Ecto neural progenitor cell (in vitro differentiated cells): ENCODE measurements at regions not wholly inside any gene's neighbourhood (a gene's known extent, or its start where the extent isn't known, plus 50 kb on each side); places are given as distances from the start of the nearest gene placed in this dataset.
A peak's percentile ranks its signal among the peaks of the same experiment; 100 is the strongest.
"Not testable (repeated sequence)": the region's sequence is repeated elsewhere in the genome, so short reads cannot be mapped to it uniquely, and the experiment has no call there.

ENCODE experiments used
- DNase-seq: peaks from one replicate; pipeline ENCODE4 v3.0.0-alpha.2; 2018; ENCODE audit warnings: low spot score

DNA sequence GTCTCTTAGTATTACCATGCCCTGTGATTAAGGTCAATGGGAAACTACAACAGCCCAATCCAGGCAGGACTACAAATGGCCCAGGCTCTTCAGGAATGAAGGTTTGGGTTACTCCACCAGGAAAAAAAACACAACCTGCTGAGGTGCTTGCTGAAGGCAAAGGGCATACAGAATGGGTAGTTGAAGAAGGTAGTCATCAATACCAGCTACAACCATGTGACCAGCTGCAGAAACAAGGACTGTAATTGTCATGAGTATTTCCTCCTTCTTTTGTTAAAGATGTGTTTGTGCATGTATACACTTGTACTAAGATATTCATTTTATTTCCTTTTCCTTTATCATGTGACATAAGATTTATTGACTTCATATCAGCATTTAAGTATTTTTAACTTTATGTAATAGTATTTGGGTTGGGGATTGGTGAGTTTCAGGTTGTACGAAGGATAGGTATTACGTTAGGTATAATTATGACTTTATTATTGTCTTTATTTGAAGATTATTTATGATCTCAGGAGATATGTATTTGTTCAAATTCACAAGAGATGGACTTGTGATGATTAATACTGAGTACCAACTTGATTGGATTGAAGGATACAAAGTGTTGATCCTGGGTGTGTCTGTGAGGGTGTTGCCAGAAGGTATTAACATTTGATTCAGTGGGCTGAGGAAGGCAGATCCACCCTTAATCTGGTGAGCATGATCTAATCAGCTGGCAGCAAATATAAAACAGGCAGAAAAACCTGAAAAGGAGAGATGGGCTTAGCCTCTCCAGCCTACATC lies 256.0 kb upstream of the ATXN7L3B start:
- DNase-seq: not testable (repeated sequence)

DNA sequence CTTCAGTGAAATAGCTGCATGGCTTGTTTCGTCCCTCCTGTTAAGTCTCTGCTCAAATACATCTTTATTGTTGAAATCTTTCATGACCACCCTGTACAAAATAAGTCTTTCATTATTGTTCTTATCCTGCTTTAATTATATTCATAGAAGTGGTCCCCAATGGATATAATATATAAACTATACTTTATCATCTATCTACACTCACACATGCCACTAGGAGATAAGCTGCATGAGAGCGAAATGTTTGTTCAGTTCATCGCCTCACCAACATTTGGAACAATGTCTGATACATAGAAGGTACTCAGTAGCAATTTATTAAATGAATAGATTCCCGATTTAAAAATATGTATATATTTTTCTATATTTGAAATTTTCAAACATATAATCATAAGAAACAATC lies 254.0 kb upstream of the ATXN7L3B start:
- no peak for DNase-seq

- DNase-seq: no peak
These were observed 251.9 kb upstream of the ATXN7L3B start for GRCh38 chr12:74285773-74286172.

GRCh38 chr12:74286254-74286653 lies 251.4 kb upstream of the ATXN7L3B start:
- no peak for DNase-seq

- no peak for DNase-seq
These were observed 245.1 kb upstream of the ATXN7L3B start for GRCh38 chr12:74292351-74293194.

DNA sequence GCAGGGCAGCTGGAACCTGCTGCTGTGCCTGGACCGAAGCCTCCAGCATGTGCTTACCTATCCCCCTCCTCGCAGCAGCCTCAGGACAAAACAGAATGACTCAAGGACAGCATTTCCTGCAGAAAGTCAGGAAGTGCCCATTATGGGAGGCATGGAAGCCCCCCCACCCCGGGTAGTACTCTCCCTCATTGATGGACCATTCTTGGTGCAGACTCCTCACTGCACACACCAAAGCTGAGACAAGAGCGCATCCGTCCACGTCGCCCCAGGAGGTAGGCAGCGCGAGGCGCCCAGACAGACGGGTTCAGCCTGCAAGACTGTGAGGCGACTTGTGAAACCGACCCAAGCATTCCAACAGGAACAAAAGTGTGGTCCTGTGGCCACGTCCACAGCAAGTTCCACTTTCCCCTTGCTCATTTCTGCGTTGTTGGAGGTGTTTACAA lies 243.9 kb upstream of the ATXN7L3B start:
- no peak for DNase-seq

GRCh38 chr12:74317078-74317601 lies 220.5 kb upstream of the ATXN7L3B start:
- peak; percentile 55 for DNase-seq

GRCh38 chr12:74317741-74318140 lies 219.9 kb upstream of the ATXN7L3B start:
- no peak for DNase-seq

DNA sequence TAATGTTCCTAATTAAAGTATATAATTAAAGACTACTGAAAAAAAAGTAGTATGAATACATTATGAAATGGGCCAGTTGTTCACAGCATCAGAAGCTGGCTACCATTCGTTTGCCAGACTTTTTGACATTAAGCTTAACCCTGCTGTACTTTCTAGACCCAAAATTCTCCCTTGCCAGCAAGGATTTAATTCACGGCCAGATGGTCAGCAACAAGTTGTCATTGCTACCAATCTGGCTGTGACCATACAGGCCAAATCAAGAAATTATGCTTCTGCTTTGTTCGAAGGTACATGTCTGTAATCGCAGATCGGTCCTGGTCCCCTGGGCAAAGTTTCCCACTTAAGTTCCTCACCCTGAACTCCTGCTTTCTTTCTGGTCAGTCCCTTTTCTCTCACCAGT lies 217.7 kb upstream of the ATXN7L3B start:
- DNase-seq: no peak

DNA sequence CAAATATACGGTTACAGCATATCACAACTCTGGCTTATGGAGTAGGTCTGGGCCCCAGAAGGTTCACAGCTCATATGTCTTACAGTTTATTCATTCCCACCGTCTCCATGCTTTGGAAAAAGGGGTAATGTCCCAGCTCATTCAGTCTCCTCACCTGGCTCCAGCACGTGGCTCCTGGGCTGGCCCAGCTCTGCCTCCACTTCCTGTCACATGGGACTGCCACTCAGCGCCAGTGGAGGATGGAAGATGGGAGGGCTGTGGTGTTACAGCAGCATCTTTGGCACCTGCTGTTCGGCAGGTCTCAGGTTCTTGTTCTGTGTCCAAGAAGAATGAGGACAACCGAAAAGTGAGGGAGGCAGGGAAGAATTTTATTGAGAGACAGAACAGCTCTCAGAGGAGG lies 216.3 kb upstream of the ATXN7L3B start:
- no peak for DNase-seq

DNA sequence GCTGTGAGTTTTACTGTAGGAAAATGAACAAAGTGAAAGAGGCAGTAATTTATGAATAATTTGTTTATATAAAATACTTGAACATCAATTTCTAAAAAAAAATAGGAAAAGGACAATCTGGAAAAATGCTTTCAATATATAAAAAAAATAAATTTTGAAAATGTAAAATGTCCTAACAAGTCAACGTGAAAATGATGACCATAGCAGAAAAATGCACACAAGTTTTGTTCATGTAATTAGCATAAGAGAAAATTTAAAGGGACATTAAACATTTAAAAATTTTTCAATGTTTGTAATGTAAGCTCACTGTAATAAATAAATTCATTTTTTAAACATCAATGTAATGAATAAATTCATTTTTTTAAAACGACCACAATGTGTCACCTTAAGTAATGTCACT lies 214.8 kb upstream of the ATXN7L3B start:
- DNase-seq: no peak

GRCh38 chr12:74328623-74329022 lies 209.0 kb upstream of the ATXN7L3B start:
- no peak for DNase-seq

DNA sequence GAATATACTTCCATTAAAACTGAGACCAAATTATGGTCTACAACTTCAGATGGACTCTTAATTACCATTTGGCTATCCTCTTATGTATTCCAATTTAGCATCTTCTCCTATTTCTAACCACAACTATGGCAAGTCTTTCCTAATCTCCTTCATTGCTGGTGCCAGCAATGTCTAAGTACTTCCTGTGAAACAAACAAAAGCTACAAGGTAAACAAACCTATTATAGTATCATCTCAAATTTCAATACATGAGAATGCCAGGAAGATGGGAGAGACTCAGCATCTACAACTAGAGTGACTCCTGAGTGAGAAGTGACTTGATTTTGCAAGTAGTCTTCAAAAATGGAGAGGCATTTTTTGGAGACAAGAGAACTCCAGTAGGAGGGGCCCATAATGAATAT lies 202.9 kb upstream of the ATXN7L3B start:
- DNase-seq: no peak

DNA sequence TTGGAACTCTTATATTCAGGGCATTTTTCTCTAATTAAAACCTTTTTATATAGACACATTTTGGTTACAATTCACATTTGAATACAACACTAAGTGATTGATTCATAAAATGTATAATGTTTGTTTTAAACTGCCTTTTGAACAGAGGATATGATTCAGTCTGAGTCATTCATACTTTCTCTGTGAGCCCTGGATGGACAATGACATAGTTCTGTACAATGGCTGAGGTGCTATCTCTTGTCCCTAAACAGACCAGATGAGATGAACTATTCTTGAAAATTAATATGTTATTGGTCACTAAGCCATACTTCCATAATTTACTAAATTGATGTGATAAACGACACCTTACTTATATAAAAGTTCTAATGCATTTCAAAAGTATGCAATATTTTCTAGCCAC lies 199.7 kb upstream of the ATXN7L3B start:
- no peak for DNase-seq

DNA sequence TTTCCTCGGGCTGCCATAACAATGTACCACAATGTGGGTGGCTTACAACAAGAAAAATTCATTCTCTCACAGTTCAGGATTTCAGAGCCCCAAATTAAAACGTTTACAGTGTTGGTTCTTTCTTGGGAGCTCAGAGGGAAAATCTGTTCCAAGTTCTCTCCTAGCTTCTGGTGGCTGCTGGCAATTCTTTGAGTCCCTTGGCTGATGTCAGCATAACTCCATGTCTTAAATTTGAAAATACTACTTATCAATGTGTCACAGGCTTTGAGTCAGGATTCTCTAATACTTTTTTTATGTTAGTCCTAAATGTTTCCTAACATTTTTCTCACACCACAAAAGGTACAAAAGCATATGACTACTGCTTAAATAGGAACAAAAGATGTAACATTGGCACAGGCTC lies 198.4 kb upstream of the ATXN7L3B start:
- DNase-seq: no peak

DNA sequence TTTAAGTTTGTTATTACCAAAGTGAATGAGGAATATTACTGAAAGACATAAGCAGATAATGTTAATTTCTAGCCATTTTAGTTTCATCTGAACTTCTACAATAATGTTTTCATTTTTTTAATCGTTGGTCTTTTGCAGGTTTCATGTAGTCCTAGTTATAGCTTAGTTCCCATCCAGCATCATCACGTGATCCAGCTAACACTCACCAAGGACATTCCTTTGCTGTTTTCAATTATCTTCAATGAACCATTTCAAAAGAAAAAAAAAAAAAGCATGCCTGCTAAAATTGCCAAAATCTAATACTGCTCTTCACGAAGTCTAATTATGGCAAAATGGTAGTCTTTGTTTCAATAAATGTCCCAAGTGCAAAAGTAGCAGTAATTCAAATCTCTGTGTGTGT lies 187.7 kb upstream of the ATXN7L3B start:
- DNase-seq: no peak

- no peak for DNase-seq
These were observed 172.3 kb upstream of the ATXN7L3B start for GRCh38 chr12:74365178-74365964.

GRCh38 chr12:74370608-74371216 lies 166.9 kb upstream of the ATXN7L3B start:
- DNase-seq: no peak

DNA sequence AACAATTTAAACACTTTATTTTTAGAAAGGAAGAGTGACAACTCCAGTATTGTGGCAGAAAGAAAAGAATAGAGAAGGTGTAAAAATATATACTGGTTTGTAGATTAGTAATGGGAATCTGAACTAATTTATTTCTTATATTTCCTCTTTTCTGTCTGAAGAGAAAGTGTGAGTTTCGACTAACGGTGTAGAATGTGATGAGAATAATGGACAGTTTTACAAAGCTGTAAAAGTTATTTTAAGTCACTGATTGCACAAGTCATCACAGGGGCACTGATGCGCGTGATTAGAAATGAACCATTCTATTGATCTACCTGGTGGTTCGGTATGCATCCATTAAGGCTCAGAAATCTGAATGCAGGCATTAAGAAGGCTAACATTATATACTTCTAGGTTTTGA lies 158.5 kb upstream of the ATXN7L3B start:
- no peak for DNase-seq

GRCh38 chr12:74381958-74382357 lies 155.7 kb upstream of the ATXN7L3B start:
- no peak for DNase-seq

GRCh38 chr12:74382983-74383382 lies 154.7 kb upstream of the ATXN7L3B start:
- DNase-seq: no peak

- no peak for DNase-seq
These were observed 146.4 kb upstream of the ATXN7L3B start for GRCh38 chr12:74391283-74391682.
